GM19467 (cell line): ENCODE measurements at regions not wholly inside any gene's neighbourhood (a gene's known extent, or its start where the extent isn't known, plus 50 kb on each side); places are given as distances from the start of the nearest gene placed in this dataset.
"Not testable (repeated sequence)": the region's sequence is repeated elsewhere in the genome, so short reads cannot be mapped to it uniquely, and the experiment has no call there.

Source experiments
- ATAC-seq: cut with Tn5 transposase; IDR thresholded peaks from one replicate; pipeline ENCODE4 v1.9.1; 2021; ENCODE audit warnings: mild to moderate bottlenecking, moderate library complexity; ENCODE audit not compliant: unreplicated experiment

GRCh38 chr4:54861201-54861600 lies 203.4 kb downstream of the KIT start:
- ATAC-seq = no peak

DNA sequence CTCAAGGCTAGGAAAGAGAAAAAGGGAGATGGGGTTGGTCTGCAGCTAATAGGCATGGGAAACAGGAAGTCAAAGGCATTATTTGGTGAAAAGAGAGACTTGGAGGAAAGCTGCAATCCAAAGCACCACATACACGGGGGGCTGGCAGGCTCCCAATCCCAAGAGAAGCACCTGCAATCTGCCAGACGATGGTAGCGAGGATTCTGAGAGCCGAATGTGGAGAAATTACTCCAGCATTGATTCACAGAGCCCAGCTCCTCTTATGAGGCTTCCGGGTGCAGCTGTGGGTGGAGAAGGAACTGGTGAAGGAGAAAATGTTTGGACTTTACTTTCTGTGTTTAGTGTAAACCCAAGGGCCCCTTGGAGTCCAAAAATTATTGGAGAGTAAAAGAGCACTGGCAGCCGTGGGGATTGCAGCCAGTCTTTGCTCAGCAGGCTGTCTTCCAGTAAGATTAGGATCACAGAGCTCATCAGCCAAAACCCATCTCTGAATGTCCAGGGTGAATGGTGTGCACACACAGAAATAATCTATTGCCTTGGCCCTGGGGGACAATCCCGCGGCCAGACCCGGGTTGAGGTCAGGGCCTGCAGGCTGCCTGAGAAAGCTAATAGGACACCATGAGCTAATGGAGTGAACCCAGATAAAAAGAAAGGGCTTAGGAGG lies 197.6 kb downstream of the KIT start:
- ATAC-seq = no peak

- no peak for ATAC-seq
Measured at GRCh38 chr4:54852602-54853001, 194.8 kb downstream of the KIT start.

GRCh38 chr4:54852054-54852453 lies 194.3 kb downstream of the KIT start:
- no peak for ATAC-seq

- no peak for ATAC-seq
Measured at GRCh38 chr4:54844911-54845310, 187.2 kb downstream of the KIT start.

GRCh38 chr4:54843946-54844345 lies 186.2 kb downstream of the KIT start:
- no peak for ATAC-seq

- no peak for ATAC-seq
Measured at GRCh38 chr4:54843106-54843505, 185.3 kb downstream of the KIT start.

GRCh38 chr4:54842656-54843055 lies 184.9 kb downstream of the KIT start:
- no peak for ATAC-seq

- ATAC-seq = no peak
Measured at GRCh38 chr4:54842226-54842625, 184.5 kb downstream of the KIT start.

GRCh38 chr4:54840992-54841768 lies 183.4 kb downstream of the KIT start:
- no peak for ATAC-seq

GRCh38 chr4:54840430-54840829 lies 182.7 kb downstream of the KIT start:
- no peak for ATAC-seq

- no peak for ATAC-seq
Measured at GRCh38 chr4:54838301-54838700, 180.5 kb downstream of the KIT start.

- ATAC-seq = no peak
Measured at GRCh38 chr4:54837576-54838140, 179.9 kb downstream of the KIT start.

DNA sequence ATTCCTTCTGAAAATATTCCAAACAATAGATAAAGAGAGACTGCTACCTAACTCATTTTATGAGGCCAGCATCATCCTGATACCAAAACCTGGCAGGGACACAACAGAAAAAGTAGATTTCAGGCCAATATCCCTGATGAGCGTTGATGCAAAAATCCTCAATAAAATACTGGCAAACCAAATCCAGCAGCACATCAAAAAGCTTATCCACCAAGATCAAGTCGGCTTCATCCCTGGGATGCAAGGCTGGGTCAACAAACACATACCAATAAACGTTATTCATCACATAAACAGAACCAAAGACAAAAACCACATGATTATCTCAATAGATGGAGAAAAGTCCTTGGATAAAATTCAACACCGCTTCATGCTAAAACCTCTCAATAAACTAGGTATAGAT lies 170.6 kb downstream of the KIT start:
- ATAC-seq = not testable (repeated sequence)

DNA sequence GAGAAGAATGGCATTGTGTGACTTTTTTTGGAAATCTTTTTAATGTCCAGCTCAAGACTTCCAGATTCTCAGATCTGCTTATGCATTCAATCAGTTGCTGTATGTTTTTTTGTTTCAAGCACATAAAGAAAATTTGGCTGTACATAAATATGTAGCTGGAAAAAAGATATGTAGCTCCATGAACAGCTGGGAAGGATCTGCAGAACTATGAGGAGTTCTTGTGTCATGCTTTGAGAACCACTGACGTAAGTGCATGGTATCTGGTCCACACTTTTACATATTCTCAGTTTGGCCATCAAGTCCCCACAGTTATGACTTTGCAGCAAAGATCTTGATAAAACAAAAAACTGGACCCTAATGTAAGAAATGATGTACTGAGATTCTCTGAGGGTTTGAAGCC lies 165.9 kb downstream of the KIT start:
- ATAC-seq = no peak

GRCh38 chr4:54819034-54819433 lies 161.3 kb downstream of the KIT start:
- no peak for ATAC-seq

DNA sequence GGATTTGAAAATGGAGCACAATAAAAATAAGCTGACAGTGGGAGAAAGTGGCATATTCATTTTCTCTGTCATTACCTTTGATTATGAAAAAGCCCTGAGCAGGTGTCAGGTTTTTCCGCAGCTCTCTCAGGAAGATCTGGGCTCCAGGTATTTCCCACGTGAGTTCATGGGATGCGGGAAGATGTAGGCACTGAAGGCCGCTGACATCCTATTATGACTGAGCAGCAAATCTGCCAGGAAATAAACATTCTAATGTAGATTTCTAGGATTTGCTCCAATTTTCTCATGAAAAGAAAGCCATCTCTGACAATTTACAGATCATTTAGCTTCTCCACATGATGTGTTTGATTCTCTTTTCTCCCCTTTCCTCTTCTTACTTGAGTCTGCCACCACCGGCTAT lies 160.7 kb downstream of the KIT start:
- ATAC-seq = no peak

GRCh38 chr4:54813674-54814073 lies 155.9 kb downstream of the KIT start:
- ATAC-seq = no peak

- ATAC-seq = no peak
Measured at GRCh38 chr4:54806351-54806750, 148.6 kb downstream of the KIT start.

DNA sequence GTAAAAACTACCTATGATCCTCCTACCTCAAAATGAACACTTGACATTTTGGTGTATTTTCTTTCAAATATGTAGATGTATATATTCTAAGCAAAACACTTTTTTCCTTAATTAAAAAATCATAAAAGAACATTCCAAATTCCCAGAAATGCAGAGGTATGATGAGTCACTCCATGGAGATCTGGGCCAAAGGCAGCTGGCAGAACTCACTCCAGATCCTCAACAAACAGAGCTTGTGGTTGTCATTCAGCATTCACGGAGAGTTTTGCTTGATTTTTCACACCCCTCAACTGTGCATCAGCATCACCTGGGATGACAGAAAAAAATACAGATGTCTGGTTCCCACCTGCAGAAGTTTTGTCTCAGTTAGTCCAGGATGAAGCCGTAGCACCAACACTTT lies 144.6 kb downstream of the KIT start:
- no peak for ATAC-seq

- peak; percentile 95 for ATAC-seq
Measured at GRCh38 chr4:54800831-54801530, 143.2 kb downstream of the KIT start.

- no peak for ATAC-seq
Measured at GRCh38 chr4:54794579-54794978, 136.8 kb downstream of the KIT start.
